ENCODE measurements at regions not wholly inside any gene's neighbourhood (a gene's known extent, or its start where the extent isn't known, plus 50 kb on each side); places are given as distances from the start of the nearest gene placed in this dataset.
"Not testable (repeated sequence)": the region's sequence is repeated elsewhere in the genome, so short reads cannot be mapped to it uniquely, and the experiment has no call there.

DNA sequence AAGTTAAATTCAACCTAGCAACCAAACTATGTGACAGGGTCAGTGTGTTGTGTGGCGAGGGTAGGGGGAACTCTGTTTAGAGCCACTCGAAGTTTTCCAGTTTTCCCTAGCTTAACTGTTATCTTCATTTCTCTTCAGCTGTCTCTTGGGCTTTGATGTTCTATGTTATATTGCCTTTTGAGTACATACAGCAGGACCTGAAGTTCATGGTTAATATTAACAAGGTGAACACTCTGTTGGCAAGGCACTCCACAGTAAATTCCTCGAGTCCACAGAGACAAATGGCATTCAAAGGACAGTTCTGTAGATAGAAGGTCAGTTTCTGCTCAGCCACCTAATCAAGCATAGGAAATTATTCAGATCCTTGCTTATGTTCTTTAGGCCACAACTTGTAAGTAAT is 147.9 kb upstream of the DPH6 start:
- DNase-seq, result no peak
- no peaks in the 10 kb centered on the region for H3K36me3 ChIP-seq (ENCODE audit: control insufficient read depth, insufficient read depth, low read length)
- WGBS (ENCODE audit: insufficient coverage), result 33% methylated on average over 1 of the region's 3 CpGs
- H3K27ac ChIP-seq (ENCODE audit: low read length), result no peak overlapping the region
- H3K27me3 ChIP-seq (ENCODE audit: control insufficient read depth, insufficient read depth, low read length), result no peaks in the 10 kb centered on the region
- no peak overlapping the region for H3K4me3 ChIP-seq (ENCODE audit: low read length)
- H3K4me1 ChIP-seq (ENCODE audit: control insufficient read depth, insufficient read depth, low read length), result no peaks in the 10 kb centered on the region
- H3K9me3 ChIP-seq (replicated peaks; ENCODE audit: control insufficient read depth, low read depth, low read length), result no peaks in the 10 kb centered on the region

DNA sequence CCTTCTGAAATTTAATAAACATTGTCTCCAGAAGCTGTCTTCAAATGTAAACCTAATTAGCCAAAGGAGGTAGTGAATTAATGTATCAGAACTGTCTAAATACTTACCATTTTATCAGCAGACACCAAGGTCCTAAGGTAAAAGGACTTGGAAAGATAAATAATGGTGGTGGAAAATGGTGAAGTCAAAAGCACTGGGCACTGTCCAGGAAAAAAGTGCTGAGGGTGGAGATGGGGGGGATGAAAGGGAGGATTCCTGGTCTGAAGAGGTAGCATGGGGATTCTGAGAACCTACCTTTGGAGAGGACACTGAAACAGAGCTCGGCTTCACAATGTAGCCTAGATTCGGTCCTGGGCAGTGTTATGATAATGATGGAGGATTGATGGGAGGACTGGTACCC is 149.0 kb upstream of the DPH6 start:
- H3K27me3 ChIP-seq (ENCODE audit: control insufficient read depth, insufficient read depth, low read length), result no peaks in the 10 kb centered on the region
- no peaks in the 10 kb centered on the region for H3K9me3 ChIP-seq (replicated peaks; ENCODE audit: control insufficient read depth, low read depth, low read length)
- H3K27ac ChIP-seq (ENCODE audit: low read length), result no peak overlapping the region
- H3K4me3 ChIP-seq (ENCODE audit: low read length), result no peak overlapping the region
- H3K36me3 ChIP-seq (ENCODE audit: control insufficient read depth, insufficient read depth, low read length), result no peaks in the 10 kb centered on the region
- no peak for DNase-seq
- 88% methylated on average over 2 of the region's 2 CpGs for WGBS (ENCODE audit: insufficient coverage)
- H3K4me1 ChIP-seq (ENCODE audit: control insufficient read depth, insufficient read depth, low read length), result no peaks in the 10 kb centered on the region

DNA sequence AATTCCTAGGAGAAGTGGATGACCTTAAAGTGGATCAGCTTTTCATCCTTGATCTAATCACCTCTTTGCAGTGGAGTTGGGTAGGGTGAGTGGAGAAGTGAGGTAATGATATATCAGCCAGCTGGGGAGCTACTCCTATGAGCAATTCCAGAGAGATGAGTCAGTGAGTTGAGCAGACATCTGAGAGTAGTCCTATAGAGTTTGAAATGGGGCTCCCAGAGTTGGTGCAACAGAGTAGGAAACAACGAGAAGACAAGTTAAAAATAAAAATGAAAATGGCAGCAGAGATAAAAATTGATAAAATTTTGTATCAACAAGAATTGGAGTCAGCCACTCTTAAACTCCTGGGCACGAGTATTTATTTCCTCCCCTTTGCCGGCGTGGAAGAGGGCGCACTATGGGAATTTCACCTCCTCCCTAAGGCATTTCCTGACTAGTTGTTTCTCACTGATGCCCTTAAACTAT is 150.8 kb upstream of the DPH6 start:
- no peak for DNase-seq
- no peaks in the 10 kb centered on the region for H3K9me3 ChIP-seq (replicated peaks; ENCODE audit: control insufficient read depth, low read depth, low read length)
- H3K36me3 ChIP-seq (ENCODE audit: control insufficient read depth, insufficient read depth, low read length), result no peaks in the 10 kb centered on the region
- WGBS (ENCODE audit: insufficient coverage), result 70% methylated on average over 2 of the region's 5 CpGs
- H3K27me3 ChIP-seq (ENCODE audit: control insufficient read depth, insufficient read depth, low read length), result no peaks in the 10 kb centered on the region
- no peaks in the 10 kb centered on the region for H3K4me1 ChIP-seq (ENCODE audit: control insufficient read depth, insufficient read depth, low read length)
- H3K27ac ChIP-seq (ENCODE audit: low read length), result no peak overlapping the region
- H3K4me3 ChIP-seq (ENCODE audit: low read length), result no peak overlapping the region

DNA sequence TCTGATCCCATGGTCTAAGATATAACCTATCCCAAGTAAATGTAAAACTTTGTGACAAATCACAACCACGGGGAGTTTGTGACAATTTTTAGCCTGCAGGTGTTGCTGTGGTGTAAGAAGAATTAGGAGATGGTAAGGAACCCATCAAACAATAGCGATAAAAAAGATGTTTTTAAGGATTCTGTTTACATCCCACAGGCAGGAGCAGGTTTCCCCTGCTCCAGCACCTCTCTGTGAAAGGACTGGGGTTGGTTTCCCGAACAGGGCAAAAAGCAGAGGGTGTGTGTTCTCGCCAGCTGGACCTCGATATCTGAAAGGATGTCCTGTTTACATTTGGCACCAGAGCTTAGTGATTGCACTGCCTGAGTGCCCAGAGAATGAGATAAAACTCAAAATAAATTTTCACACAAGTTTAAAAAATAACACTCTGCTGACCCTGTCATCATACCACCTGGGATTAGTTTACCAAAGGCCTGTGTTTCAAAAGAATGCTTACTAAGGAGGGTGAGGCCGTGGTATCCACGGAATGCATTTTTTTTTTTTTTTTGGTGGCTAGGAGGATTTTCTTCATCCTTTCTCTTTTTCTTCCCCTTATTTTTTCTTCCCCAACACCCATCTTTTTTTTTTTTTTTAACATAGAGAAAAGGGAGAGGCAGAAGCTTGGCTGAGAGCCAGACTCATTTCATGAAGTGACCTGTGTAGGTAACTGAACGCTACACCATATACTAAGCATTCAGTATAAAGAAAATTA is 151.8 kb upstream of the DPH6 start:
- no peaks in the 10 kb centered on the region for H3K9me3 ChIP-seq (replicated peaks; ENCODE audit: control insufficient read depth, low read depth, low read length)
- H3K36me3 ChIP-seq (ENCODE audit: control insufficient read depth, insufficient read depth, low read length), result no peaks in the 10 kb centered on the region
- no peak overlapping the region for H3K4me3 ChIP-seq (ENCODE audit: low read length)
- H3K27ac ChIP-seq (ENCODE audit: low read length), result no peak overlapping the region
- no peaks in the 10 kb centered on the region for H3K4me1 ChIP-seq (ENCODE audit: control insufficient read depth, insufficient read depth, low read length)
- H3K27me3 ChIP-seq (ENCODE audit: control insufficient read depth, insufficient read depth, low read length), result no peaks in the 10 kb centered on the region
- no CpG with 5 or more reads among the region's 8 CpGs for WGBS (ENCODE audit: insufficient coverage)
- DNase-seq, result no peak

DNA sequence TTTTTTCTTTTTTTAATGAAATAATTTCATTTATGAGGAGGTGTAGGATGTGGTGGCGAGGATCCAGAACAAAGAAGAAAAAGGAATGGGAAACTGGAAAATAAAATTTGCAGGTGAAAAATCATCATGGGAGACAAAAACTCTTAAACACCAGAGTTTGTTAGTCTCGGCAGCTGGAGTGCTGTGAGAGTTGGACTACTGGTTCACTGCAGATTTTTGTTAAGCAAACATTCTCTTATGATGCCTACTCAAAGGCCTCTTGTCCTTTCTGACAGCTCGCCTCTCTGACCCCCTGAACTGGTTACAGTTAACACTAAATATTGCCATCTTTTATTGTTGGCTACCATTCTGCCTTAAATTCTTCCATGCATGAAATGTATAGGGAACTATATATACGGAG is 152.4 kb upstream of the DPH6 start:
- H3K27me3 ChIP-seq (ENCODE audit: control insufficient read depth, insufficient read depth, low read length), result no peaks in the 10 kb centered on the region
- WGBS (ENCODE audit: insufficient coverage), result no CpG with 5 or more reads among the region's 4 CpGs
- no peak for DNase-seq
- no peaks in the 10 kb centered on the region for H3K36me3 ChIP-seq (ENCODE audit: control insufficient read depth, insufficient read depth, low read length)
- H3K4me1 ChIP-seq (ENCODE audit: control insufficient read depth, insufficient read depth, low read length), result no peaks in the 10 kb centered on the region
- H3K9me3 ChIP-seq (replicated peaks; ENCODE audit: control insufficient read depth, low read depth, low read length), result no peaks in the 10 kb centered on the region
- no peak overlapping the region for H3K27ac ChIP-seq (ENCODE audit: low read length)
- no peak overlapping the region for H3K4me3 ChIP-seq (ENCODE audit: low read length)

DNA sequence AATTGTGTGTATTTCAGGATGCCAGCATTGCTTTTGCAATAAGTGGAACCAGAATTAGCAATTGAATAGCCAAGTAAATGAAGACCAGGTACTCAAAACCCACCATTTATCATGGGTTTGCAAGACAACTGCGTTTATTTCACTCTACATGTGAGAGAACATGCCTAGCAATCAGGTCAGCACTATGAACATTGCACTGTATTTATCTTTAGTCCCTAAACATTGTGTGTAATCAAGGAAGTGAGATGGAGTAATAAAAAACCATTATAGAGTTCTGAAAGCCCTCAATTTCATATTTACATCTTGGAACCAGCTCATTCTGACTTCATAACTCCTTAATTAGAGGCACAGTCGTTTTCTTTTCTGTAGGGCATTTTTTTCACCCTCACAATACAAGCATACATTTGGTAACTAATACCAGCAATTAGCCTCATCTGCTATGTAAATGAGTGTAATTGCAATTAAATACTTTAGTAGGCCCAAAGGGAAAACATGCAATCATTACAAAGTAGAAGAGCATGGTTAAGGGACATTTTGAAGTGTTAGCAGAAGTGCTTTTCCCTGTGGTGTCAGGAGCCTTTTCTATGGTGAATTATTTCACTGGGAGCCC is 153.1 kb upstream of the DPH6 start:
- Histone ChIP-seq H3K27me3 (ENCODE audit: control insufficient read depth, insufficient read depth, low read length) (no peaks in the 10 kb centered on the region), H3K36me3 (ENCODE audit: control insufficient read depth, insufficient read depth, low read length) (no peaks in the 10 kb centered on the region), H3K4me3 (ENCODE audit: low read length) (no peak overlapping the region), H3K4me1 (ENCODE audit: control insufficient read depth, insufficient read depth, low read length) (no peaks in the 10 kb centered on the region), H3K27ac (ENCODE audit: low read length) (no peak overlapping the region), H3K9me3 (replicated peaks; ENCODE audit: control insufficient read depth, low read depth, low read length) (no peaks in the 10 kb centered on the region)
- no CpG with 5 or more reads among the region's 2 CpGs for whole genome bisulfite sequencing (ENCODE audit: insufficient coverage)
- DNase-seq, result no peak

DNA sequence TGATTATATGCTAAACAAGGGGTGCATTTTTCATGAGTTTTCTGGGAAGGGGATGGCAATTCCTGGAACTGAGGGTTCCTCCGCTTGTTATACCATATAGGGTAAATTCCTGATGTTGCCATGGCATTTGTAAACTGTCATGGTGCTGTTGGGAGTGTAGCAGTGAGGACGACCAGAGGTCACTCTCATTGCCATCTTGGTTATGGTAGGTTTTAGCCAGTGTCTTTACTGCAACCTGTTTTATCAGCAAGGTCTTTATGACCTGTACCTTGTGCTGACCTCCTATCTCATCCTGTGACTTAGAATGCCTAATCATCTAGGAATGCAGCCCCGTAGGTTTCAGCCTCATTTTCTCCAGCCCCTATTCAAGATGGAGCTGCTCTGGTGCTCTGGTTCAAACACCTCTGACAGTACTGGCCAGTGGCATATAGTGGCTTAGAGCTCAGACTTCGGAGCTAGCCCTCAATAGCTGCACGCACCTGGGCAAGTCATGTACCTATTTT is 154.2 kb upstream of the DPH6 start:
- not testable (repeated sequence) for H3K27me3 ChIP-seq (ENCODE audit: control insufficient read depth, insufficient read depth, low read length); H3K9me3 ChIP-seq (replicated peaks; ENCODE audit: control insufficient read depth, low read depth, low read length); H3K4me3 ChIP-seq (ENCODE audit: low read length); H3K27ac ChIP-seq (ENCODE audit: low read length); H3K4me1 ChIP-seq (ENCODE audit: control insufficient read depth, insufficient read depth, low read length); H3K36me3 ChIP-seq (ENCODE audit: control insufficient read depth, insufficient read depth, low read length); DNase-seq
- 93% methylated on average over 3 of the region's 5 CpGs for WGBS (ENCODE audit: insufficient coverage)

DNA sequence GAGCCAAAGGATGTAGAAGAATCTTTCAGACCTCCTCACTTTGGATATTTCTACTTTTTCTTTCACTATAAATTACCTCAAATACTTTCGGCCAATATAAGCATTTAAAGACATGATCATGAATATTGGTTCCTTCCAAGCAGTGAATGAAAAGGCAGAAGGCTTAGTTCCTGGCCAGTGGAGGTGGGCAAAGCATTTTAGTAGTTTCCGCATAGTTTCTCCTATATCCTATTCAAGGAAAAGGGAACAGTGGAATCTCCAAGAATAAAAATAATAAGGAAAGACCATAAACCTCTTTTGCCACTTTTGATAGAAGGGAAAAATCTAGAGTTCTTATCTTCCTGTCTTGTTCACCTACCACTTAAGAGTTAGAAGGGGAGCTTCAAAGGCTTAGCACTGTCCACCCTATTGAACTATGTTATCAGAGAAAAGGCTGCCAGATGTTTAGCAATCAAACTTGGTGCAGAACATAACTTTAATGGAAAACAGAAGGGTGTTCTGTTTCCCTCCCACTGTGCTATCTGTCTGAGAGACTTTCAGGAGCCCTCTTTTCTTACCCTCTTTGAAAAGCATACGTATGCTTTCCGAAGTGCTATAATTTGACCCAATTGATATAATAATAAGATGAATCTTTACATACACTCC is 155.6 kb upstream of the DPH6 start:
- no CpG with 5 or more reads among the region's 4 CpGs for WGBS (ENCODE audit: insufficient coverage)
- Histone ChIP-seq H3K27me3 (ENCODE audit: control insufficient read depth, insufficient read depth, low read length) (no peaks in the 10 kb centered on the region), H3K4me1 (ENCODE audit: control insufficient read depth, insufficient read depth, low read length) (peaks cover 7% of the 10 kb centered on the region), H3K36me3 (ENCODE audit: control insufficient read depth, insufficient read depth, low read length) (no peaks in the 10 kb centered on the region), H3K9me3 (replicated peaks; ENCODE audit: control insufficient read depth, low read depth, low read length) (no peaks in the 10 kb centered on the region), H3K27ac (ENCODE audit: low read length) (no peak overlapping the region), H3K4me3 (ENCODE audit: low read length) (no peak overlapping the region)
- DNase-seq, result no peak

DNA sequence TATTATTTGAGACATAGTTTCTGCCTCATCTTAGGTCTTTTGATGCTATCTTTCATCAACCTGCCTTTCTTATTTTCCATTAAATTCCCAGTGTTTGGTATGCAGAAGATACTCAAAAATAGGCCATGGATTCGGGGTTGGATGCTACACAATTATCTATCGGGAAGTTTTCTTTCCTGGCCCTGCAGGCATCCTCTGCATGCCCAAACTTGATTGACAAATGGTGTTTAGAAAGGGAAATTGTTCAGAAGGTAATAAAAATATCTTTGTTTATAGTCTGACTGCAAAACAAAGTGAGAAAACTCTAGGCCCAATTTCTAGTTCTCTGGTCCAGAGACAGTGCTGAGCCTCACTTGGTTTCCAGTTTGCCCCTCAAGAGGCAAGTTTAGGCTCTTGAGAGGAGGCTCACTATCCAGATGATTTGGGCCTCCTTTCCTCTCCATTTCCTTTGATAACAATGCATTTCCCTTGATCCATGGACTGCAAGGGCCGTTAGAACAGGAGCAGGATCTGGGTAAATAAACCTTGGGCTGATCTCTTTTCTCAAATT is 157.1 kb upstream of the DPH6 start:
- Histone ChIP-seq H3K27me3 (ENCODE audit: control insufficient read depth, insufficient read depth, low read length) (no peaks in the 10 kb centered on the region), H3K36me3 (ENCODE audit: control insufficient read depth, insufficient read depth, low read length) (no peaks in the 10 kb centered on the region), H3K4me3 (ENCODE audit: low read length) (no peak overlapping the region), H3K4me1 (ENCODE audit: control insufficient read depth, insufficient read depth, low read length) (peaks cover 7% of the 10 kb centered on the region), H3K27ac (ENCODE audit: low read length) (no peak overlapping the region), H3K9me3 (replicated peaks; ENCODE audit: control insufficient read depth, low read depth, low read length) (no peaks in the 10 kb centered on the region)
- 93% methylated on average over 3 of the region's 3 CpGs for WGBS (ENCODE audit: insufficient coverage)
- DNase-seq, result no peak

All from muscle of leg (tissue), 3 donors.